GM19025 (cell line): ENCODE measurements at regions not wholly inside any gene's neighbourhood (a gene's known extent, or its start where the extent isn't known, plus 50 kb on each side); places are given as distances from the start of the nearest gene placed in this dataset.

Experiments used
- ATAC-seq: cut with Tn5 transposase; IDR thresholded peaks from one replicate; pipeline ENCODE4 v1.9.1; 2021; ENCODE audit warnings: mild to moderate bottlenecking, low read depth, moderate library complexity; ENCODE audit not compliant: unreplicated experiment

DNA sequence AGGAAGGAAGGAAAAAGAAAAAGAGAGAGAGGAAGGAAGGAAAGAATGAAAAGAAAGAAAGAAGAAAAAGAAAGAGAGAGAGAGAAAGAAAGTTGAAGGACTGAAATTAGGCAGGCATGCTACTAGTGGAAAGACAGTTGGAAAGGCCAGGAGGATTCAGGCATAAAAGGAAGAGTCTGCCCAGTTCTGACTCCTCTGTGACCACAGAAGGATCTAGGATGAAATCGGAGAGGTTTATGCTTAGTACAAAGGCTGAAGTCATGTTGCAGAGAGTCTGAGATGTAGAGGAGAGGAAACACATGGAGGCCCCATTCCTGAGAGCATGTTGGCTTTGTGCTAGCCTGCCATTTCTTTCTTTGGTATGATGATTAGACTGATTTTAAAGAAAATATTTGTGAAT is 246.5 kb upstream of the ARGLU1 start:
- no peak for ATAC-seq

DNA sequence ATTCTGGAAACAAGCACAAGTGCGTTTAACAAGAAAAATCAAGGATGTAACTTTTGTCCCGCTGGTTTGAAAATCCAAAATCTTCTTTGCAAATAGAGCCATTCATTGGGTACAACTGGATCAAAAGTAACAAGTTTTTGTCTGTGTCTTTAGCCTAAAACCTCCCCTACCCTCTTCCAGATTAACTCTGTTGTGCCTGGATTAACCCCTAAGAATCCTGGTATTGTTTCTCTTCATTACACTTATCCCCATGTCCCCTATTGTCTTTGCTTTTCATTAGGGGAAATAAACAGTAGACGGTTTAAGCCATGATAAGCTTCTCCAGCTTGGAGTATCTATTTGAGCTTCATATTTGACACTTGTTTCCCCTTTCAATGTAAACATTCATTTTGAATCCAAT is 242.1 kb upstream of the ARGLU1 start:
- ATAC-seq, result no peak

DNA sequence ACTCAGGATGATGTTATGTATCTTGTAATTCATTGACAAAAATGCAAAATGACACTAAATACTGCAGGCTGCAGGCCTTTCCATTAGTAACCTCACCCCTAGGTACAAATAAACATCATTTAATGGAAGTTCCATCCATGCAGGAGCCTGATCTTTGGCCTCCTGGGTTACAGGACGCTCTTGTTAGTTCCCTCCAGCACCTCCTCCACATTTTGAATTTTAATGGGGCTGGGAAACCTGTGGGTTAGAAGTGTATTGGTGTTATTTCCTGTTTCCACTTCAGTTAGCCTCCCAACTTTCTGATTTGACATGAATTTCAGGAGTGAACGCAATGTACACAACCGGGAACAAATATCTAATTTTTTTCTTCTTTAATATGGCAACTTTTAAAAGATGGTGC is 237.1 kb upstream of the ARGLU1 start:
- no peak for ATAC-seq

DNA sequence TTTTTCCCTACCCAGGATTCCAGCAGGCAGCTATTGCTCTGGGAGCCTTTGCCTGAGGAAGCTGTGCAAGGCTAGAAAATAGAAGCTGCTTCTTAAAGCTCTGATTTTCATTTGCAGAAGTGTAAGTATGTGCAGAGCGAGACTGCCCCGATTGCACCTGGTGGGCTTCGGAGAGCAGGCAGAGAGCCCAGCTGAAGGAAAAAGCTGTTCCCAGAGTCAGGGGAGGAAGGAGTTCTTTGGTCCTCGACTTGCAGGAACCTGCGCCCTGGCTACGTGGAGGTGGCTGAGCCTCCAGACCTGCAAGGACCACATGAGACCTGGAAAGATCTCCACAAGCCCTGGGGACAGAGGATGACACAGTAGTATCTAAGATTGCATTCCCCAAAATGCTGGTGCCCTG is 235.0 kb upstream of the ARGLU1 start:
- ATAC-seq, result no peak

DNA sequence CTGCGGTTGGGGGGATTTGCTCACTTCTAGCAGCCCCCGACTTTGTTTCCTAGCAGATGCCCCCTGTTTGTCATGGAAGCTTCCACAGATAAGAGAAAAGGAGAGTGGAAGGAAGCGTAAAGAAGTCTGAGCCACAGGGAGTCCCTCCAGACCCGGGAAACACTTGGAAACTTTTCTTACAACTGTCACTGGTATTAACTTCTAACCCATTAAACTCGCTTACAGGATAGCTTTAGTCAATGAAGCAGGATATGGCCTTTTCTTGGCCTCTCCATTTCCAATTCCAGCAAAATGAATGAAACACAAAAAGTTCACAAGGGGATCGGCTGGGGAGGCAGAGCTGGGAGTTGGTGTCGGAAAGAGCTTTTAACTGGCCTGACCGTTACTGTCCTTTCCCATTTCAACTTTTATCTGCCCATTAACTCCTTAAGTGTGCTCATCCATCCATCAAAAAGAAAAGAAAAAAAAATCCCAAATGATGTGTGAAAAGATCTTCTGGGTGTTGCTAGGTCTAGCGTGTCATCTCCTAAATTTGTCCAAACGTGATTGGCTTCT is 231.9 kb upstream of the ARGLU1 start:
- ATAC-seq, result no peak

DNA sequence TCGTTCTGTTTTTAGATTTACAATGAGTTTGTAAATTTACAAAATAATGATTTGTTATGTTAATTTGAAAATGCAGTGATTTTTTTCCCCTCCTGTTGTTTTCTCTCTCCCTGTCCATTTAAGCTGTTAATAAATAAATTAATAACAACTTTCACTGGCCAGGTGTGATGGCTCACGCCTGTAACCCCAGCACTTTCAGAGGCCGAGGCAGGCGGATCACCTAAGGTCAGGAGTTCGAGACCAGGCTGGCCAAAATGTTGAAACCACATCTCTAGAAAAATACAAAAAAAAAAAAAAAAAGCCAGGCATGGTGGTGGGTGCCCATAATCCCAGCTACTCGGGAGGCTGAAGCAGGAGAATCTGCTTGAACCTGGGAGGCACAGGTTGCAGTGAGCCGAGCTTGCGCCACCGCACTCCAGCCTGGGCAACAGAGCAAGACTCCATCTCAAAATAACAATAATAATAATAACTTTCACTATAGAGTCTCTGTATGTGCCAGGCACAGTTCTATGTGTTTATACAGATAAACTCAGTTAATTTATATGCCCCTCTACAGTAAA is 229.2 kb upstream of the ARGLU1 start:
- ATAC-seq, result no peak

DNA sequence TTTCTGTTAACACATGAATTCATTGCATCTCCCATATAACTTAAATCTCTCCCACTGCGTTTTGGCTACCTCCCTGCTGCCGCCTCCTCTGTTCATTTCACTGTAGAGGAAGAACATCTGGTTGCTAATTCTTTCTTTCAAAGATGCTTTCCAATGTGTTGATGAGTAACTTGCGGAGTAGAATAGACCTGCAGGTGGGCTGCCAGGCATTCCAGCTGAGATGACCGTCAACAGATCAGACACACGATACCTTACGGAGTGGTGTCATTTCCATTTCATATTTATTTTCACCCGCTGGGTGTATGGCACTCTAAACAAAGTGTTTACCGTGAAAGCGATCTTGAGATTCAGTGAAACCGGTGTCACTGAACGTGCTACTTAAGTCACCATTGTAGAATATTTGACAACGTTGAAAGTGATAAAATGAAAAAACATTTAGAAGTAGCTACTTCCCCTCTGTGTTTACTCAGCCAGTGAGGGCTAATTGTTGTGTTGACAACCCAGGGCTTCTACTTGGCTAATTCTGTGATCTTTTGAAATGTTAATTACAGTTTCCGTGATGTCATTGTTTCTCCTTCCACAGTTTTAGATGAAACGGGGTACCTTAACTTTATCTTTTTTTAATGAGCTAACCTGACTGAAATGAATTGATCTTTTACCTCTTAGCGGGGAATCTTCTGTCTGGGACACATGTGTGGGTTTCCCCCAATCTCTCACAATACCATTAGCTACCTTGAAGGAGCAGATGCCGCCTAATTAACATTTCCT is 228.5 kb upstream of the ARGLU1 start:
- no peak for ATAC-seq

DNA sequence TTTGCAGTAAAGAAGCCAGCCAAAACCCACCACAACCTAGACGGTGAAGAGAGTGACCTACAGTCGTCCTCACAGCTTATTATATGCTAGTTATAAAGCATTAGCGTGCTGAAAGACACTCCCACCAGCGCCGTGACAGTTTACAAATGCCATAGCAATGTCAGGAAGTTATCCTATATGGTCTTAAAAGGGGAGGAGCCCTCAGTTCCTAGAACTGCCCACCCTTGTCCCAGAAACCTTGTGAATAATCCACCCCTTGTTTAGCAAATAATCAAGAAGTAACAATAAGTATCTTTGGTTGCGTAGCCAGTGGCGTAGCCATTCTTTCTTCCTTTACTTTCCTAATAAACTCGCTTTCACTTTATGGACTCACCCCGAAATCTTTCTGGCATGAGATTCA is 227.9 kb upstream of the ARGLU1 start:
- ATAC-seq, result no peak

DNA sequence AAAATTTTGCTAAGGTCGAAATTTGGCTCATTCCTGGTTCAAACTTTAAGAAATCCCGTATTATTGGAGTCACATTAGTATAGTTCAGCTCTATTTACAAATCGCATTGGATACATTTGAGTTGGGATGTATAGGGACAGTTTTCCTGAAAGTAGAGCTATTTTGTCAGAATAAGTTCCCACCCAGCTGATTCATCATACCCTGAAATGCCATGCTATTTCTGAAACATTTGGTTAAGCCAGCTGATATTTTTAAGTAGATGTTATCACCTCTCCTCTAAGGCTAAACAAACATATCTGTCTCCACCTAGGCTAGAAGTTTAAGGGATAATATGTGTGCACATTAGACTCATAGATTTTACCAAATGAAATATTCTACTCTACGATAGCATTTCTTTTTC is 226.2 kb upstream of the ARGLU1 start:
- ATAC-seq, result no peak

DNA sequence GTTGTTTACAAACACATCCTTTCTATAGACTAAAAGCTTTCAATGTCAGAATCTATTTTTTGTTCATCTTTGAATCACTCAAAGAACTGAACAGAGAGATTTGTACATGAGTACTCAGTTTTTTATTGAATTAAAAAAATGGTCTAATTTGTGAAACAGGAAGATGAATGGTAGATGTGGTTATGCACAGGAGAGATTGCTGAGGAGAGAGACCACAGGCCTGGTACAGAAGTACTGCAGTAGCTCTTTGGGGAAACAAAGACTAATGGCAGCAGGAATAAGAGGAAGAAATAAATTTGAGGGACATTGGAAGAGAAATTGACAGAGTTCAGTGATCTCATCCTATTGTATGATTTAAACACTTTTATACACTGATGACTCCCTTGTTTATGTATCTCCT is 222.0 kb upstream of the ARGLU1 start:
- ATAC-seq, result no peak

DNA sequence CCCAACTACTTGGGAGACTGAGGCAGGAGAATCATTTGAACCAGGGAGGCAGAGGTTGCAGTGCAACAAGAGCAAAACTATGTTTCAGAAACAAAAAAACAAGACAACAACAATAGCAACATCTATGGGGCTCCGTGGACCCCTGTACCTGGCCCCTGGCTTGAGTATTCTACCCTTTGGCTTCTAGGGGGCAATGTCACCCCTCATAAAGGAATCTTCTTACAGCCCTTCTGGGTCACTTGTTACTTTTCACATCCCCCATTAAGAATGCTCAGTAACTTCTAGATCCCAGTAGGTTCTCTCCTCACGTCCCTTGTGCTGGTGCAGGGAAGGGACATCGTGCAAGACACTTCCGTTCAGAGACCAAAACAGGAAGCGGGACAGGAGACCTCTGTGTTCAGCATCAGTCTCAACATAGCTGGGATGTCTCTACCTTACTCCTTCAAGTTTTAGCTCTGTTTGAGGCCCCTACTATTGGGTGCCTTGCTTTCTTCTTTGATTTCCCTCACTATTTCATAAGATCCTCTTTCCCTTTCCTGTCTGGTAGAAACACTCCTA is 218.1 kb upstream of the ARGLU1 start:
- ATAC-seq, result no peak

DNA sequence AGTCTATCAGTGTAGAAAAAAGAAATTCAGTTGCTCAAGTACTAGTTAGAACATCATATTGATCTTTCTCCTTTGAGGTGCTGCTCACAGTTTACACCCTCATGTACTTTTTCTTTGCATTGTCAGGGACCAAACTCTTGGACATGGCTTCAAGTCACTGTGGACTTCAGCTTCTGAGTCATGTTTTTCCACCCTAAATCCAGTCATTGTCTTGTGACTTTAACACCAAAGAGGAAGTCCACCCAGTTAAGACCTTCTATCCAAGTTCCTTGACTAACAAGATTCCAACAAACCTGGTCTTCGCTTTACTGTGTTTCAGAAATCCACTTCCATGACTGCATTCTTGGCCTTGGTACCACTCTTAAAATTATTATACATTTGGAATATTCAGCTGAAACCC is 206.7 kb upstream of the ARGLU1 start:
- ATAC-seq, result no peak

DNA sequence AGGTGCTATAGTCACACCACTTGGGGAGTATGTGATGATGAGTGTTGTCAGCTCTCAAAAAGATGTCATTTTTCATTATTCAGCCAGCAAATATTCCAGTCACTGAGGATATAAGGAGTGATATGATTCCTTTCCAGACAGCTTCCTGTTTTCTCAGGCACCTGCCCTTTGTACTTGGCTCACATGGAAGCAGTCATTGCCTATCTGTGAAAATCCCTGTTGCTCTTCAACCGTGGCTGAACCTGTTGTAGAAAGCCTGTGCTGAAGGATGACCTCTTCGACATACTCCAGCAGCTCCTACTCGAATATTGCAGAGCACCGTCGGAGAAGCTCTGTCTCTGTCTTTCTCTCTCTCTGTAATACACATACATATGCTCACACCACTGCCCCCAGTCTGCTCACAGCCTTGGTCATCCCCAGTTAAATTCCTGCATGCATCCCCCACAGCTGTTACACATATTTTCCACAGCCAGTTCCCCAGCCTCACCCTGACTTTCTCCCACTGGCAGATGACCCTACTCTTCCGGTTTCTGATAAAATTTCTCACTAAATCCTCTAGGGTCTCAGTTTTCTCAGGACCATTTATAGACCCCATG is 204.2 kb upstream of the ARGLU1 start:
- no peak for ATAC-seq

DNA sequence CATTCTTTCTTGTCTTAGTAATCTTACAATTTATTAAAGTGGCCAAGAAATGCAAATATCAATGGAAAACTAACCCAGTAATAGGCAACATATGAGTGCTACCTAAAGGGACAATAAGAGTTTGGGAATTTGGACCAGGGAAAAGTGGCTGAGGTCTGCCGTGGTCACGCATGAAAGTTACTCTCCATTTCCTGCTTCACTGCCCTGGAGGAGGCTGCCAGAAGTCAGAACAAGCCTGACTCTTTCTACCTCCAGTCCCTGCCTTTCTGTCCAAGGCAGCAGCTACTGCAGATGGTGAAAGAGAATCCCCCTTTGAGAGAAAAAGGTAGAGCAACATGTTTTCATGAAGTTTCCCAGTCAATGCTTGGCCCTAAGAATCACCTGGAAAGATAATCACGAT is 201.1 kb upstream of the ARGLU1 start:
- ATAC-seq, result no peak

DNA sequence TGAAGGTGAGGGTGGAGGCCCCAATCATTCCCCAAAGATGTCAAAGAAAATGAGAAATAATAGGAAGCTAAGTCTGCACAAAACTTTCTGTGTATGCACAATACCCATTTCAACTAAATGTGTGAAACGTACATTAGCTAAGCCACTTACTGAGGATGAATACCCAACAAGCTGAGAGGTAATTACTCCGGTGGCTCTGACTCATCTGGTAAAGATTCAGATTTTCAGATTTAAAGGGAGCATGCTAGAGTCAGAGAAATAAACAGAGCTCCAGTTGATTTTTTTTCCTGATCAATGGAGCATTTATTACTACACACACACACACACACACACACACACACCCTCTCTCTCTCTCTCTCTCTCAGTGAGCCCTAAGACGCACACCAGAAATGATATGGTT is 194.8 kb upstream of the ARGLU1 start:
- ATAC-seq, result no peak

DNA sequence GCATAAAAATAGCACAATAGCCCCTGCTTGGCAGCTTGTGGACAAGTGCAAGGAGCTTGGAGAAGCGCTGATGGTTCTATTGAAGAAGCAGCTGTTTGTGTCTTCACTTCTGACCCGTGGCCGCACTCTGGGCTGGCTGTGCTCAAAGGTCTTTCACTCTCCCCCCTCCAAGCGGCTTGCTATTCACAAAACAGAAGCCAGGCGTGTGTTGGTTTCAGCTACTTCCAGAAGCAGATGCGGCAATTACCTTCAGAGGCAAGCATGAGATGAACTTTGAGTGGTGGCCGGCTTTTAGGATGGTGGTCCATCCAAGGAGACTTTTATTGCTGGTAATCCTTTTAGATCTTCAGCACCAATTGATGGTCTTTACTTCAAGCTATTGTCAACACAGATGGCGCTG is 188.5 kb upstream of the ARGLU1 start:
- ATAC-seq, result no peak

DNA sequence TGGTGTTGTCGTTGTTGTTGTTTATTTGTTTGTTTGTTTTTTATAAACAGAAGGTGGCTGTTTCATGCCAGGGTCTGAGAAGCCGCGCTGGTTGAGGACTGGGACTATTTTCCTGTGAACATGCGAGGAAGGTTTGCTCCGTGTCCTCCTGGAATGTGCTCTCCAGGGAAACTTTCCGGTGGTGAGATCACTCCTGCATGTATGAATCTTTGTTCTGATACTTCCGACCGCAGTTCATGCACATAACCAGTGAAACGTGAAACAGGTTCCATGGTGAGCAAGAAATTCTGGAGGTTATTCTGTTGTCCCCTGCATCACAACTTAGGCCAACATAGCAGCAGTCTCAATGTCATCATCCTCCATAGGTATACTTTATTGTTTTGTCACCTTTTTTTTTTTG is 187.6 kb upstream of the ARGLU1 start:
- no peak for ATAC-seq

DNA sequence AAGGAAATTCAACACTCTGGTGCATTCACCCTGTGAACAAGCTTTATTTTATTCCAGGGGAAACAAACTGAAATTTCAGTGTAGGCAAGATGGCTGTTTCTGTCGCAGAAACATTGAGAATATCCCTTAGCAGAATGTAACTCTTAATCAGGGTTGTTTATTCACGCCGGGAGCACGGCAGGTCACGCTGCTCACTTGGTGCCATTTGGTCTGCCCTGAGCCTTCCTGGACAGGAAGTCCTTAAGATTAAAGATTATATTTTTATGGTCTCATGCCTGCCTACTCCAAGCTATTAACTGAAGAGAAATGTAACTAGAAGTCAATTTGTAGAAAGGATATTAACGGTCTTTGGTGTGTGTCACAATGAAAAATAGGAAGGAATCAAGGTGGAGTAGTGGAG is 185.3 kb upstream of the ARGLU1 start:
- ATAC-seq, result no peak

DNA sequence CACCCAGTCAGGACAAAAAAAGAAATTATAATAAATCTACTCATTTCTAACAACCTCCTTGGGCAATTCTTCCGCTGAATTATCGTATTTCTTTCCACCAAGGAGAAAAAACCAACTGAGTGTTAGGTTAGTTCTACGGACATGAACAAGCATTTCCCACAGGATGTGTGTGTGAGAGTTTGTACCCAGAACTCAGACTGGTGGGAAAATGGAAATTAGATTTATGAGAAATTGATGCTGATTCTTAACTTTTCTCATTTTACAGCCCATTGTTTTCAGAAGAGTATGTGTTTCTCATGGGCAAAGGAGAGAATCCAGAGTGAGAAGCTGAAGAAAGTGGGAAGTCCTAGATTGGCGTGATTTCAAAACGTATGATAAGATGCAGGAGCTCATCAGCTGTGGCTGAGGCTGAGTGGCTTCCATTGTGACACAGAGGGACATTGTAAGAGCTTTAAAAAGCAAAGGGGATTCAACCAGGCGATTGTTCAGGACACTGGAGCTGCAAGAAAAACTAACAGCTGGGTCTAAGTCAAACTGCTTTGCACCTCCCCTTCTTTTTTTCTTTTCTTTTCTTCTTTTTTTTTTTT is 184.7 kb upstream of the ARGLU1 start:
- ATAC-seq, result no peak

DNA sequence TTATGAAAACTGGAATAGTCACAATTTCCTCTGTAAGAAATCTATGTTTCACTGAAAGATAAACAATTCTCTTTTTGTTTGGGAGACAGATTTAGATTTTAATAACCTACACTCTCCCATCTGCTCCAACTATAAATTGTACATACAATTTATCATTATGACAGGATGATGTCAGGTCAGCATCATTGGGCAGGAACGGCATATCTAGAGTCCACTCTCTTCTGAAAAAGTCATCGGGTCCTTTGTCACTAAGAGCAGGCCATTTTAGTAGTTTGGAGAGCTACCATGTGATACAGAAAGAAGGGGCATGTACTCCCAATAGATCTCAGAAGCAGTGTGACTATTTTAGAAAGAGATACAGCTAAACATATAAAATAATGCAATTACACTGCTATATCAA is 180.8 kb upstream of the ARGLU1 start:
- no peak for ATAC-seq

DNA sequence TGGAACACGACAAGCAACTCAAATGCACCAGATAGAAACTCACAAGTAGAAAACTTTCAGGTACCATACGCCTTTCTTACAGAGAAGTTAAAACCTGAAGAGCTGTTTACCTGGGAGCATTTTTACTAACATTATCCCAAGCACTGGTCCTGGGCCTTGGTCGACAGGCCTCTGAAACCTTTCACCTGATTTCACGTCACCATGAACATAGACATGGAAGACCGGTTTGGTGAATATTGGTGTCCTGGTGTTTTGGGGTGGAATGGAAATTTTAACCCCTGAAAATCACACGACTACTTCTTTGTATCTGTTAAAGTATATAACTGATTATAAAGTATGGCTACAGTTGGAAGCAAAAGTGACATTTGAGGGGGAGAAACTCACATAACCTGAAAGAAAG is 176.6 kb upstream of the ARGLU1 start:
- no peak for ATAC-seq
